IMR-90 (cell line): ENCODE measurements at regions not wholly inside any gene's neighbourhood (a gene's known extent, or its start where the extent isn't known, plus 50 kb on each side); places are given as distances from the start of the nearest gene placed in this dataset.

ENCODE experiments used
- ATAC-seq: fragments of 200-7000 bp; cut with Tn5 transposase; 2 replicates; pipeline ENCODE4 v1.9.1; 2020; ENCODE audit warnings: low read depth, mild to moderate bottlenecking, moderate library complexity
- BruUV-seq: library from RNA; stranded (reverse); fragments of 400-500 nt; replicated peaks from 2 replicates; lab custom pipeline; 2021; lab: Mats Ljungman, UMichigan
- CTCF ChIA-PET: fragments of 300-600 bp; formaldehyde crosslinking; extraction: SDS; loops from one replicate; lab custom pipeline; 2021; ENCODE audit warnings: antibody characterized with exemption; lab: Yijun Ruan, JAX
- POLR2A ChIA-PET: fragments of 300-600 bp; sonication (Branson Sonifier 250); formaldehyde crosslinking; loops from one replicate; lab custom pipeline; 2022; ENCODE audit warnings: antibody characterized with exemption; ENCODE audit not compliant: unreplicated experiment; lab: Charles Lee
- DNase-seq: peaks from one replicate; pipeline ENCODE4 v3.0.0; 2013
- H2AFZ ChIP-seq: replicated peaks from 2 replicates; pipeline ENCODE3; 2013; ENCODE audit warnings: low read length, mild to moderate bottlenecking; ENCODE audit not compliant: poor library complexity
- H2AK5ac ChIP-seq: 2 replicates; pipeline ENCODE4 v1.6.1; 2013; ENCODE audit warnings: low read depth, low read length, inconsistent platforms
- H2AK9ac ChIP-seq: replicated peaks from 2 replicates; pipeline ENCODE3; 2013; ENCODE audit warnings: mild to moderate bottlenecking, low read depth, low read length, moderate library complexity; ENCODE audit not compliant: poor library complexity
- H2BK120ac ChIP-seq: 2 replicates; pipeline ENCODE4 v1.6.1; 2013; ENCODE audit warnings: low read depth, low read length, inconsistent platforms
- H2BK15ac ChIP-seq: 3 replicates; pipeline ENCODE4 v1.6.1; 2013; ENCODE audit warnings: low read depth, low read length, inconsistent platforms
- H2BK20ac ChIP-seq: 2 replicates; pipeline ENCODE4 v1.6.1; 2013; ENCODE audit warnings: low read depth, mild to moderate bottlenecking, inconsistent platforms, low read length, moderate library complexity
- H2BK5ac ChIP-seq: 2 replicates; pipeline ENCODE4 v1.6.1; 2013; ENCODE audit warnings: mild to moderate bottlenecking, low read depth, low read length, inconsistent platforms; ENCODE audit not compliant: poor library complexity, severe bottlenecking
- H3K14ac ChIP-seq: replicated peaks from 2 replicates; pipeline ENCODE4 v1.6.1; 2013; ENCODE audit warnings: low read depth, low read length, inconsistent platforms
- H3K18ac ChIP-seq: 2 replicates; pipeline ENCODE4 v1.6.1; 2013; ENCODE audit warnings: low read depth, low read length, control low read depth
- H3K23ac ChIP-seq: 2 replicates; pipeline ENCODE4 v1.6.1; 2013; ENCODE audit warnings: low read depth, low read length, inconsistent platforms
- H3K27ac ChIP-seq: 2 replicates; pipeline ENCODE4 v1.5.1; 2013; ENCODE audit warnings: mild to moderate bottlenecking, control low read depth, low read length; ENCODE audit not compliant: insufficient read depth
- H3K27me3 ChIP-seq: 2 replicates; pipeline ENCODE4 v1.6.1; 2013; ENCODE audit warnings: low read length; ENCODE audit not compliant: control insufficient read depth, insufficient read depth
- H3K36me3 ChIP-seq: 2 replicates; pipeline ENCODE4 v1.6.1; 2013; ENCODE audit warnings: low read length, mixed read lengths; ENCODE audit not compliant: control insufficient read depth, insufficient read depth
- H3K4ac ChIP-seq: 2 replicates; pipeline ENCODE4 v1.6.1; 2013; ENCODE audit warnings: low read depth, low read length, inconsistent platforms
- H3K4me1 ChIP-seq: 2 replicates; pipeline ENCODE4 v1.6.1; 2013; ENCODE audit warnings: low read length, mixed read lengths; ENCODE audit not compliant: control insufficient read depth, insufficient read depth
- H3K4me2 ChIP-seq: 2 replicates; pipeline ENCODE4 v1.6.1; 2013; ENCODE audit warnings: low read depth, mild to moderate bottlenecking, control low read depth, low read length, moderate library complexity
- H3K4me3 ChIP-seq: 2 replicates; pipeline ENCODE4 v1.5.1; 2013; ENCODE audit warnings: low read depth, mild to moderate bottlenecking, control low read depth, low read length, moderate library complexity; ENCODE audit not compliant: insufficient read depth
- H3K56ac ChIP-seq: 2 replicates; pipeline ENCODE4 v1.6.1; 2013; ENCODE audit warnings: low read length, inconsistent platforms; ENCODE audit not compliant: insufficient read depth; ENCODE audit errors: extremely low read depth
- H3K79me1 ChIP-seq, 2 experiments: 2 replicates each; pipeline ENCODE4 v1.6.1; 2013; ENCODE audit warnings: low read length in 2 of 2, inconsistent platforms in 1 of 2, low read depth in 1 of 2
- H3K9ac ChIP-seq: 2 replicates; pipeline ENCODE4 v1.6.1; 2013; ENCODE audit warnings: low read depth, low read length, control low read depth
- H3K9me1 ChIP-seq: 2 replicates; pipeline ENCODE4 v1.6.1; 2013; ENCODE audit warnings: low read length, inconsistent platforms; ENCODE audit not compliant: insufficient read depth
- H3K9me3 ChIP-seq: 2 replicates; pipeline ENCODE4 v1.6.1; 2013; ENCODE audit warnings: low read length; ENCODE audit not compliant: control insufficient read depth, insufficient read depth
- H4K20me1 ChIP-seq: 2 replicates; pipeline ENCODE4 v1.6.1; 2013; ENCODE audit warnings: low read length, inconsistent platforms; ENCODE audit not compliant: insufficient read depth
- H4K5ac ChIP-seq: 2 replicates; pipeline ENCODE4 v1.6.1; 2013; ENCODE audit warnings: mild to moderate bottlenecking, low read depth, low read length, control low read depth
- H4K8ac ChIP-seq, 2 experiments: 2 replicates each; pipeline ENCODE4 v1.6.1; 2013; ENCODE audit warnings: low read depth in 2 of 2, low read length in 2 of 2, control low read depth in 1 of 2, inconsistent platforms in 1 of 2
- H4K91ac ChIP-seq: 2 replicates; pipeline ENCODE4 v1.6.1; 2013; ENCODE audit warnings: low read depth, low read length, inconsistent platforms; ENCODE audit not compliant: insufficient read depth
- BHLHE40 ChIP-seq: fragments of 150-350 bp; IDR thresholded peaks from 2 replicates; pipeline ENCODE4 v1.6.1; 2016; ENCODE audit warnings: mild to moderate bottlenecking, low read depth, low read length
- CEBPB ChIP-seq: IDR thresholded peaks from 2 replicates; pipeline ENCODE4 v1.6.1; 2012; ENCODE audit warnings: low read depth, low read length, improper control_type of control experiment
- CTCF ChIP-seq: conservative IDR thresholded peaks from 2 replicates; pipeline ENCODE4 v1.5.1; 2012; ENCODE audit warnings: mild to moderate bottlenecking, low read depth, low read length, improper control_type of control experiment
- MAFK ChIP-seq: IDR thresholded peaks from 2 replicates; pipeline ENCODE4 v1.6.1; 2012; ENCODE audit warnings: low read depth, low read length, improper control_type of control experiment
- MAZ ChIP-seq: IDR thresholded peaks from 2 replicates; pipeline ENCODE4 v1.6.1; 2012; ENCODE audit warnings: low read depth, mild to moderate bottlenecking, low read length, improper control_type of control experiment, moderate library complexity, borderline replicate concordance
- MXI1 ChIP-seq: IDR thresholded peaks from 2 replicates; pipeline ENCODE4 v1.6.1; 2012; ENCODE audit warnings: low read depth, mild to moderate bottlenecking, low read length, moderate library complexity, borderline replicate concordance
- NFE2L2 ChIP-seq: fragments of 150-350 bp; IDR thresholded peaks from 2 replicates; pipeline ENCODE4 v1.6.1; 2016; ENCODE audit warnings: low read depth, mild to moderate bottlenecking, low read length
- RAD21 ChIP-seq: IDR thresholded peaks from 2 replicates; pipeline ENCODE4 v1.6.1; 2012; ENCODE audit warnings: low read length, improper control_type of control experiment
- RCOR1 ChIP-seq: IDR thresholded peaks from 2 replicates; pipeline ENCODE4 v1.6.1; 2012; ENCODE audit warnings: mild to moderate bottlenecking, low read length, improper control_type of control experiment; ENCODE audit not compliant: insufficient replicate concordance
- RFX5 ChIP-seq: IDR thresholded peaks from 2 replicates; pipeline ENCODE4 v1.8.0; 2012; ENCODE audit warnings: low read depth, mild to moderate bottlenecking, low read length, moderate library complexity
- USF2 ChIP-seq: fragments of 150-350 bp; IDR thresholded peaks from 2 replicates; pipeline ENCODE4 v1.6.1; 2017; ENCODE audit warnings: mild to moderate bottlenecking, antibody characterized with exemption, low read length, low read depth
- WGBS, 2 experiments: methylation state at CpG; one replicate each; pipeline versions ENCODE4 v1.1.5 to v1.1.7; 2013; ENCODE audit warnings: missing lambda C conversion rate in 2 of 2; ENCODE audit not compliant: insufficient read length in 1 of 2; ENCODE audit errors: extremely low coverage in 2 of 2; 5-methylcytosine and 5-hydroxymethylcytosine counted together
- dilution Hi-C: fragments of 300-500 bp; cut with HindIII; formaldehyde crosslinking; loops from one replicate; pipeline ENCODE4 v1.14.3; 2018; ENCODE audit warnings: low sequenced_read_pairs; ENCODE audit not compliant: unreplicated experiment
- in situ Hi-C: fragments of 300-500 bp; cut with MboI; formaldehyde crosslinking; loops from 3 replicates; pipeline ENCODE4 v1.14.3; 2019; ENCODE audit warnings: low sequenced_read_pairs, inconsistent platforms, mixed read lengths
- intact Hi-C: fragments of 100-400 bp; cut with micrococcal nuclease; formaldehyde crosslinking; loops from 2 replicates; pipeline ENCODE4 v1.10.0; 2022

- ChIA-PET POLR2A (no interaction called here), CTCF (no interaction called here)
- in situ Hi-C loops (no loop called here), dilution Hi-C loops (no loop called here), intact Hi-C loops (no loop called here)
- BruUV-seq = no TSS peak
- Histone ChIP-seq H3K9me3 (no peaks in the 10 kb centered on the region), H2AK9ac (no peak overlapping the region), H4K8ac (no peak overlapping the region), H3K18ac (no peak overlapping the region), H4K5ac (no peak overlapping the region), H3K4me1 (no peaks in the 10 kb centered on the region), H2BK15ac (no peak overlapping the region), H3K9me1 (no peaks in the 10 kb centered on the region), H2AK5ac (no peak overlapping the region), H3K36me3 (no peaks in the 10 kb centered on the region), H3K4ac (no peak overlapping the region), H3K9ac (no peak overlapping the region), H2BK120ac (no peak overlapping the region), H2BK20ac (no peak overlapping the region), H3K14ac (no peak overlapping the region), H3K4me2 (no peak overlapping the region), H3K23ac (no peak overlapping the region), H2BK5ac (no peak overlapping the region), H2AFZ (no peak overlapping the region), H4K91ac (no peak overlapping the region), H3K56ac (no peak overlapping the region), H3K27me3 (no peaks in the 10 kb centered on the region), H4K20me1 (no peaks in the 10 kb centered on the region), H3K27ac (no peak overlapping the region), H3K4me3 (no peak overlapping the region), H3K79me1 (no peaks in the 10 kb centered on the region)
- no peak for TF ChIP-seq RAD21
- no peak for TF ChIP-seq NFE2L2
- no peak for TF ChIP-seq USF2
- TF ChIP-seq MAZ = no peak
- no peak for TF ChIP-seq CEBPB
- no peak for TF ChIP-seq BHLHE40
- no peak for TF ChIP-seq CTCF
- TF ChIP-seq RCOR1 = no peak
- no peak for TF ChIP-seq MAFK
- TF ChIP-seq MXI1 = no peak
- no peak for TF ChIP-seq RFX5
- ATAC-seq (no peak), DNase-seq (no peak)
- no CpG with 5 or more reads among the region's 8 CpGs for WGBS, 2 experiments
Observed at GRCh38 chr1:29948581-29948980, 712.3 kb downstream of the PTPRU start.
